ENCODE measurements at regions not wholly inside any gene's neighbourhood (a gene's known extent, or its start where the extent isn't known, plus 50 kb on each side); places are given as distances from the start of the nearest gene placed in this dataset.
"Not testable (repeated sequence)": the region's sequence is repeated elsewhere in the genome, so short reads cannot be mapped to it uniquely, and the experiment has no call there.

GRCh38 chr14:83828406-83828805, 1701.5 kb upstream of the FLRT2 start:
- no peak for DNase-seq (ENCODE audit: low spot score)

GRCh38 chr14:83830316-83830715, 1699.6 kb upstream of the FLRT2 start:
- no peak for DNase-seq (ENCODE audit: low spot score)

DNA sequence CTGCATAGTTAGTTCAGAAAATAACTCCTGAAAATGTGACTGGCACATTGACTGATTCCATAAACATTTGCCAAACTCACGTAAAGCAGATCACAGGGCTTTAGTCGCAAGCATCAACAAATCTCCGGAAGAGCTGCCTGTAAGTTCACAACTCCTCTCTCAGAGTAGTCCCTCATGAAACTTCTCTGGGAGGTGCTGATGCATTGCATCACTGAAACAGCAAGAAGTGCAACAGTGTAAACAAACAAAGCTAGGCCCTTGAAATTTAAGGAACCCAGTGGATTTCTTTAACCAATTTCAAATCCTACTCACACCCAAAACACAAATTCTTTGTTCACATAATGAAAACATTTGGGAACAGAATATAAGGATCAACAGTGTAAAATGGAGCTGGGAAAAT, 1691.7 kb upstream of the FLRT2 start:
- DNase-seq (ENCODE audit: low spot score) = no peak

DNA sequence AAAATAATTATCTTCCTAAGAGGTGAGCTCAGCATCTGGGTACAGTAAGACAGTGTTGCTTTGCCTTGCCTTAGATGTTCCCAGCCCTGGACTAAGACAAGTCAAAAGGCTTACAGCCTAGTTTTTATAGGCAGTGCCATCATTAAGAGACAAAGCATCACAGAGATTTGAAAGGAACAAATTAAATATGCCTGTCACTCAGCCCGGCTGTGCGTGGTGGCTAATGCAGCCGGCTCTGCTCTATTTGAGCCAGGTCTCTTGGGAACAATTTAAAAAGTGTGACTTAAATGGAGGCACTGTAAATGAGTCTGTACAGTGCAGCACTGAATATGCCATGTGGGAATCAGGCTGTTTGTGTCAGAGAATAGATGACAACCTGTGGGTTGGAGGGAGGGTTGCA, 1687.4 kb upstream of the FLRT2 start:
- DNase-seq (ENCODE audit: low spot score) = no peak

- DNase-seq (ENCODE audit: low spot score) = no peak
Observed at GRCh38 chr14:83847102-83847501, 1682.8 kb upstream of the FLRT2 start.

- no peak for DNase-seq (ENCODE audit: low spot score)
Observed at GRCh38 chr14:83850092-83850491, 1679.9 kb upstream of the FLRT2 start.

- DNase-seq (ENCODE audit: low spot score) = no peak
Observed at GRCh38 chr14:83856334-83856733, 1673.6 kb upstream of the FLRT2 start.

DNA sequence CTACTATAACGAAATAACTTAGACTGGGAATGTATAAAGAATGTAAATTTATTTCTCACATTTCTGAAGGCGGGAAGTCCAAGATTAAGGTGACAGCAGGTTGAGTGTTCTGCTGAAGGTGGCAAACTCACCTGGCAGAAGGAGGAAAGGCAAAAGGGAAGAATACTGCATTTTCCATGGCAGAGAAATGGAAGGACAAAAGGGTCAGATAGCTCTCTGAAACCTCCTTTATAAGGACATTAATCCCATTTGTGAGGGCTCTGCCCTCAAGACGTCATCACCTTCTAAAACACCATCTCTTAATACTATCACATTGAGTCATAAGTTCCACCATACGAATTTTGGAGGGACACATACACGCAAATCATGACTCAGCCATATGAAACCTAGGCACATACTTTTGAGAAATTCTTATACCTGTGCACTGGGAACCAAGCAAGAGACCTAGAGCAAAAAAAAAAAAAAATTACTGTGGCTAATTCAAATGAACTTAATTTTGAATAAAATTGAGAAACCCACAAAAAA, 1669.3 kb upstream of the FLRT2 start:
- no peak for DNase-seq (ENCODE audit: low spot score)

- DNase-seq (ENCODE audit: low spot score) = no peak
Observed at GRCh38 chr14:83863042-83863774, 1666.7 kb upstream of the FLRT2 start.

GRCh38 chr14:83864106-83864505, 1665.8 kb upstream of the FLRT2 start:
- no peak for DNase-seq (ENCODE audit: low spot score)

GRCh38 chr14:83867566-83868225, 1662.2 kb upstream of the FLRT2 start:
- no peak for DNase-seq (ENCODE audit: low spot score)

- no peak for DNase-seq (ENCODE audit: low spot score)
Observed at GRCh38 chr14:83870546-83871270, 1659.2 kb upstream of the FLRT2 start.

DNA sequence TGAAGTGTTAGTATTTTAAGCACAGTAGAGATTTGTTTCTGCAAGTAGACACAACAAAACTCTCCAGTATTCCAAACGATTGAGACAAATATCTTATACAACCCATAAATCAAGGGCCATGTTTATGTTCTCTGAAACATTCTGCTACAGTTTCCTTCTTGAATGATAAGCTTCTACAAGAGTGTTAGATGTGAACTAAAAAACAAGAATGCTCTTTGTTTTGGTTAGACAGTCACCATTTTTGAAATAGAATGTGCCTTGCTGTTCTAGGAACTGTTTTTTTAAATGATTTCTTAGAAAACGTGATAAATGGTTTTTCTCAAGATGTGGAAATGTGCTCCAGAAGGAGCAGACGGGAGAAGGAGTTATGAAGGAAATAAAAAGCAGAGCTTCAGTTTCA, 1656.3 kb upstream of the FLRT2 start:
- no peak for DNase-seq (ENCODE audit: low spot score)

GRCh38 chr14:83874662-83875061, 1655.3 kb upstream of the FLRT2 start:
- no peak for DNase-seq (ENCODE audit: low spot score)

- DNase-seq (ENCODE audit: low spot score) = no peak
Observed at GRCh38 chr14:83883732-83884131, 1646.2 kb upstream of the FLRT2 start.

DNA sequence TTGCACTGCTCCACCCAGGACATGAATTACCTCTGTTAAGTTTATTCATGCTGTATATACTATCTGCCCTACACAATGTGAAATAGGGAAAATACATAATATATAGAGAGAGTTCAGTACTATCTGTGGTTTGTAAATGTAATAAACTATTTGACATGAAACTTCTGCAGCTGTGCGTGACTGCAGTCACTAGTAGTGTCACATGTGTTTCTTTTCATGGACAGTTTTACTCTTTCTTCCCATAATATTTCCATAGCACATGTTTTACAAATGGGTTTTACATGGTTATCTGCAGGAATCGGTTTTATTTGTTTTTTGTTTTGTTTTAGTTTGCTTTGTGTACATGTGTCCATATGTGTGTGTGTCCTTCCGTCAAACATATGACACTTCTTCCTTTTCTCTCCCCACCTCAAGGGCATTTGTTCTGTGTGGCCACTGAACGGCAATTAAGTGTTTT, 1644.1 kb upstream of the FLRT2 start:
- no peak for DNase-seq (ENCODE audit: low spot score)

DNA sequence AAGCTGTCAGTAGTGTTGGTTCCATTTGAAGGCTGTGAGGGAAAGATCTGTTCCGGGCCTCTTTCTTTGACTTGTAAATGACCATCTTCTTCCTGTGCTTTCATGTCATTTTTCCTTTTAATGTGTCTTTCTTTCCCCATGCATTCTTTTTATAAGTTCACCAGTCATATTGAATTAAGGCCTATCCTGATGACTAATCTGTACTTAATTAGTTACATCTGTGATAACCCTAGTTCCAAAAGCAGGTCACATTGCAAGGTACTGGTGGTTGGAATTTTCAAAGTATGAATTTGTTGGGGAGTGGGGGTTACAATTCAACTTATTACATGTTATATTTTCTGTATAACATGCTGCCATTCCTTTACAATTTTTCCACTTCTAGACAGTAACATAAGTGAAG, 1642.1 kb upstream of the FLRT2 start:
- no peak for DNase-seq (ENCODE audit: low spot score)

DNA sequence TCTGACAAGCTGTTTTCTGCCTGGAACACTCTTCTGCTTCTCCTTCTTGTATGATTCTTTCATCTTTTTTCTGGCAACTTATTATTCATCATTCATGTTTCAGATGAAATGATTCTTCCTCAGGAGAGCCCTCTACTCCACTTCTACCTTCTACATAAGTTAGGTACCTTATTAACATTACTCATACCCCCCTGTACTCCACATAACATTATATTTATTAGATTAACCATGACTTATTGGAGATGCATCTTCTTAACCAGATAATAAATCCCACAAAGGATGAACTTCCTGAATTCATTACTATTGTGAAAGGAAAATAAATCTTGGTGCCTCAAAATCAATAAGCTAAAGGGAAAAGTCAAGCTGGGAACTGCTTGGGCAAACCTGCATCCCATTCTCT, 1636.5 kb upstream of the FLRT2 start:
- no peak for DNase-seq (ENCODE audit: low spot score)

DNA sequence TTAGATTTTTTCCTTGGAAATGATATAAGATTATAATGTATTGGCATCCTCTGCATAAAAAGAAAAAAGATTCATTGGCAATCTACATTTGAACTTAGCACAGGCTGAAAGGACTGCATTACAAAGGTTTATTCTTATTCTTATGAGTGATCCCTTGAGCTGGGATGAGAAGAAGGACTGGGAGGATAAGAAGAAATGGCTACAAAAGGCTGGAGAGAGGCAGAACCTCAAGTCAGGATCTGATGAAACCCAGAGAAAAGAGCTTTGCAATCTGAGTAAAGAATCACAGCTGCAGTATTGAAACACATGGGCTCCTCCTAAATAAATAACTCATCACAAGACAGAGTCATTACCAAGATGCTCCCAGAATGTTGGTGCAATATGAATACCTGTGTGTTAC, 1635.4 kb upstream of the FLRT2 start:
- no peak for DNase-seq (ENCODE audit: low spot score)

- not testable (repeated sequence) for DNase-seq (ENCODE audit: low spot score)
Observed at GRCh38 chr14:83898558-83898957, 1631.4 kb upstream of the FLRT2 start.

DNA sequence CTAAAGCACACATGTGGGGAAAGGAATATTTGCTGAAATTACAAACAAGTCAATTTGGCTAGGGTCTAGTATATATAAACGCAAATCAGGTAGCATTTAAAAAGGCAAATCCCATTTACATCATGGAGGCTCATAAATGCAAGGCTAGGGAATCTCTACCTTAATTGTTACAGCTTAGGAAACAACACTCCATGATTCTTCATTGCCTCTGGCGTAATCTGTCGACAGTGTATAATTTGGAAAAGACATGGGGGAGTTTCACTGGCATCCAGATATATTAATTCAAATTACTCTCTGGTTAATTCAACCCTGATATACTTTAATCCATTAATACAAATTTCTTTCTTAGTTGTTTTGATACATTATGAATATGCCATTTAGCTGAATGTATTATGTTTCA, 1630.2 kb upstream of the FLRT2 start:
- DNase-seq (ENCODE audit: low spot score) = no peak

DNA sequence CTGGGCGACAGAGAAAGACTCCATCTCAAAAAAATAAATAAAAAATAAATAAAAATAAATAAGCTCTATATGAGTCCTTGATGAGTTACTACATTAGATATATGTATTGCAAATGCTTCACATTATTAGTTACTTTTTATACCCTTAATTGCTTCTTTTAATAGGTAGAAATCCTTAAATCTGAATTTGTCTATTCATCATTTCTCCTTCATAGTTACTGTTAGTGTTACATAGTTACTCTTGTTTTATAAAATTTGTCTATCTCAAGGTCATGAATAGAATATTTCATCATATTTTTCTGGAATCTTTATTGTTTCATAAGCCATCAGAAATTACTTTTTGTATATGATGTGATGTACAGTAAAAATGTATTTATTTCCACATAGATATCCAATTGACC, 1624.8 kb upstream of the FLRT2 start:
- DNase-seq (ENCODE audit: low spot score) = no peak

DNA sequence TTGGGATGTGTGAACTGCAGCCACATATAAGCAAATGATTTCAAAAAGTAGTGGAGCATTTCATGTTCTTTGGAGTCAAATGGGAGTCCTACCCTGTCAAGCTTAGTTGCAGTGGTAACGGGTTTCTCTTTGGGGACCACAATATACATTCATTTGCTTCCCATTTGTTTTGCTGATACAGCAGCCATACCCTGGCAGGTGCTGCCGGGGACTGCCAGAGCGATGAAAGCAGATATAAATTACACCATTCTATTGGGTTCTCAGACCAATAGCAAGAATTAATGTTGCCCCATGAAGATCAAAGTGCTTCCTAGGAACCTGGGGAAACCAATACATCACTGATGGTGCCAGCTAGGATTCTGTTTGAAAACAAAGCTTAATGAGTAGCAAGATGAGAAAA, 1621.5 kb upstream of the FLRT2 start:
- DNase-seq (ENCODE audit: low spot score) = no peak

Data from Ammon's horn (tissue), 1 donor.